Activated CD4-positive, alpha-beta T cell treated with anti-CD3 and anti-CD28 coated beads, Interleukin-2, amount 50 U/mL, for 24 hours (primary cell): ENCODE measurements at regions not wholly inside any gene's neighbourhood (a gene's known extent, or its start where the extent isn't known, plus 50 kb on each side); places are given as distances from the start of the nearest gene placed in this dataset.
"Not testable (repeated sequence)": the region's sequence is repeated elsewhere in the genome, so short reads cannot be mapped to it uniquely, and the experiment has no call there.

Experiments
- DNase-seq, 2 donors: peaks; one replicate each; pipeline ENCODE4 v3.0.0-alpha.2; 2020; ENCODE audit warnings: low read depth in 1 of 2, low spot score in 1 of 2

DNA sequence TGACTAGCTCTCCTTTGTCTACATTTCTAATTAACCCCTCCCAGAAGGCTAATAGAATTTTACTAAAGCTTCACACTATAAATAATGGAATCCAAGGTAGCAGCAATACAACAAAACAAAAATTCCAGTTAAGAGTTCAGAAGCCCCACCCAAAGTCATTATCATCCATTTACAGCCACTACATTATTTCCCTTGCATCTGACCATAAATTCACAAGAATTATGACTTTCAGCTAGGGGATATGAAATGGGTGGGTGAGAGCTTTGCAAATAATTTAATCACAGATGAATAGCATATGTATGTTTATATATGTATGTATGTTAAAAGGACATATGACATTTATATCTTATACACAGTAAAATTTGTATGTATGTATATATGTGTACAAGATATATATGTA is 65.3 kb upstream of the PTGDR start:
- no peak for DNase-seq

DNA sequence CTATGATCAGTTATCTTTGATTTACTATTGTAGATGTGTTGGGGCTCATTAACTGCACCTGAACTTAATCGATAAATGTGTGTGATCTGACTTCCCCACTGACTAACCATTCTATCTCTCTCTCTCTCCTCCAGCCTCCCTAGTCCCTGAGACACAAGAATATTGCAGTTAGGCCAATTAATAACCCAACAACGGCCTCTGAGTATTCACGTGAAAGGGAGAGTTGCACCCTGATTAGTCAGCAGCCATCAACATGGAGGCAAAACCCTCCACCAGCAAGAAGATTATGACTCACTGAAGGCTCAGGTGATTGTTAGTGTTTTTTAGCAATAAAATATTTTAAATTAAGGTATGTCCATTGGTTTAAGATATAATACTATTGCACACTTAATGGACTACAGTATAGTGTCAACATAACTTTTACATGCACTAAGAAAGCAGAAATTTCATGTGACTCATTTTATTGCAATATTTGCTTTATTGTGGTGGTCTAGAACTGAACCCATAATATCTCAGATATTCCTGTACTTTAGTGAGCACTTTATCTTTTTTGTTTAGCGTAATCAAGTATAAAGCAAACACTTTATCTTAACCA is 77.1 kb upstream of the PTGDR start:
- DNase-seq, result no peak

DNA sequence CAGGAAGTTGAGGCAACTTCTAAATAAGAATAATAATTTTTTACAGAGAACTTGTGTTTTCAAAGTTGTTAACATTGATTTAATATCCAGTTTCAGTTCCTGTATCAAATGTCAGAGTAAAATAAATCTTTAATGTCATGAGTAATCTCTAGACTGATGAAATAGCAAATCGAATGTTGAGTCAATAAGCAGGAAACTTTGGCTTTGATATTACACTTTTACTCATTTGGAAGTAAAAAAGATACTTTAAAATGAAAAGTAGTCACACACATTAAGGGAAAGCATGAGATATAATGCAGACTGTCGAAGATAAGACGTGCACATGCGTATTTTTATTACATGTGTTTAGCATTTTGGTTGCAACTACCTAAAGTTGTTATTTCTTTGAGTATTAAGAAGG is 78.2 kb upstream of the PTGDR start:
- DNase-seq, result no peak

DNA sequence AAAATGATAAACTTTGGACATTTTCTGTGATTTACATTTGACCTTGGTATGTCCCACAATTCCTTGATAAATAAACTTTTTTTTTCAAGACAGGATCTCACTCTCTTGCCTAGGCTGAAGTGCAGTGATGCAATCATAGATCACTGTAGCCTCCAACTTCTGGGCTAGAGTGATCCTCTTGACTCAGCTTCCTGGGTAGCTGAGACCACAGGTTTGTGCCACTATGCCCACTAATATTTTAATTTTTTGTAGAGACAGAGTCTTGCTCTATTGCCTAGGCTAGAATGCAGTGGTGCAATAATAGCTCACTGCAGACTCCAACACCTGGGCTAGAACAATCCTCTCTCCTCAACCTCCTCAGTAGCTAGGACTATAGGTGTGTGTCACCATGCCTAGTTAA is 79.1 kb upstream of the PTGDR start:
- DNase-seq, result no peak

DNA sequence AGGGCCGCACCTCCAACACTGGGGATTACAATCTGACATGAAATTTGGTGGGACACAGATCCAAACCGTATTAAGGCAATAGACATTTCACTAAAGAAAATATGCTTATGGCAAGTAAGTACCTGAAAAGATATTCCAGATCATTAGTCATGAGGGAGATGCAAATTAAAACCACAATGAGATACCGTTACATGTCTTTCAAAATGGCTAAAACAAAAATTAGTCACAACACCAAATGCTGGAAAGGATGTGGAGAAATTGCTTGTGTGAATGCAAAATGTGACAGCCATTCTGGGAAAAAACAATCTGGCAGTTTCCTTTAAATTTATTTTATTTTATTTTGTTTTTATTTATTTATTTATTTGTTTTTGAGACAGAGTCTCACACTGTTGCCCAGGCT is 82.3 kb upstream of the PTGDR start:
- no peak for DNase-seq

DNA sequence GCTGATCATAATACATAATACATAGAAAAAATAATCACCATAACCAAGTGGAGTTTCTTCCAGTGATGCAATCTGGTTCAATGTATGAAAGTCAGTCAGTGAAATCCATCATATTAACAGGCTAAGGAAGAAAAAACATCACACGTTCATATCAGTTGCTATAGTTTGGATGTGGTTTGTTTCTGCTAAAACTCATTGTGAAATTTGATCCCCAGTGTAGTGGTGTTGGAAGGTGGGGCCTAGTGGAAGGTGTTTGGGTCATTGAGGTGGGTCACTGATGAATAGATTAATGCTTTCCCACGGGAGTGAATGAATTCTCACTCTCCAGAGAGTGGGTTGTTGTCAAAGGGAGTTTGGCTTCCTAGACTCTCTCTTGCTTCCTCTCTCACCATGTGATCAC is 84.6 kb upstream of the PTGDR start:
- no peak for DNase-seq

DNA sequence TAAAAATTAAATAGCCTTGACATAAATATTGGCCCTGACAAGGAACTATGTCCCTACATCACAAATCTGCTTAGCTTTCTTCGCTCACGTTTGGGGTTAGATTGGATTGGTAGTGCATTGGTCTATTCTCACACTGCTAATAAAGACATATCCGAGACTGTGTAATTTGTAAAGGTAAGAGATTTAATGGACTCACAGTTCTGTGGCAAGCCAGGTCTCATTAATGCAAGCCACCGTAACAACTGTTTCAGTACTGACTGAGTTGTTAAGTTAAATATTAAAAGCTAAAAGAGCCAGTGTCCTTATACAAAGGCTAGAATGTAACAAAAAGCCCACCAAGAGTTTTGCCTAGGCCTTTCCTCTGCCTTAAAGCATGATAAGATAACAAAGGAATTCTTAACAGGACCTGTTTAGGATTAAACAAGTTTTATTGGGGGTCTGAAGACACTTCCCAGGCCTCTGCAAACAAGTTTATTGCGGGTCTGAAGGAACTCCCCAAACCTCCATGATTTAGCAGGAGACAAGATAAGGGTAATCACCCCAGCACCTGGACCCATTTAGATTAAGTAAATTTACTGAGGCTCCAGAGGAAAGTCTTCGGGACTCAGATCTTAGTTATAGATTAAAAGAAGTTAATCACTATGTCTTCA is 88.2 kb upstream of the PTGDR start:
- DNase-seq, result no peak

DNA sequence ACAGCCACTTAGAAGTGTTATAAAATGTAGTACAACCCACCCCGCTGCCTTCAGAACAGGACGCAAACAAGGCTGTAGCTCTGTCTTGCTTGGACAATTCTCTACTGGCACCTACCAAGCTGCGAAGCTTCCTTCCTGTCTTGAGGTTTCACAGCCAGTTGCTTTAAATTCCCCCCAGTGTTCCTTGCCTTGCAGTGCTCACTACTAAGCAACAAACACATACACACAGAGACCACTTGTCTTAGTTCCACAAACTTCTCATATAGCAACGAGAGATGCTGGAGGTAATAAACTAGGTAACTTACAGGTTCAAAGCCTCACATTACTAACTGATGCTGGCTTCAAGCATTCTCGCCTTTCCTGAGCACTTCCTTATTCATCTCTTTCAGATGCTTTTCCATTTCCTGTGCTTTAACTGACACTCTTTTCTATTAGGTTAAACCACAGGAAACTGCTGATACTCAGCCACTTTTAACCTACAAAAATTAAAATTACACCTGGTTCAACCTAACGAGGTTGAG is 91.5 kb upstream of the PTGDR start:
- DNase-seq, result peak in 1 of 2 donors; percentile 2

DNA sequence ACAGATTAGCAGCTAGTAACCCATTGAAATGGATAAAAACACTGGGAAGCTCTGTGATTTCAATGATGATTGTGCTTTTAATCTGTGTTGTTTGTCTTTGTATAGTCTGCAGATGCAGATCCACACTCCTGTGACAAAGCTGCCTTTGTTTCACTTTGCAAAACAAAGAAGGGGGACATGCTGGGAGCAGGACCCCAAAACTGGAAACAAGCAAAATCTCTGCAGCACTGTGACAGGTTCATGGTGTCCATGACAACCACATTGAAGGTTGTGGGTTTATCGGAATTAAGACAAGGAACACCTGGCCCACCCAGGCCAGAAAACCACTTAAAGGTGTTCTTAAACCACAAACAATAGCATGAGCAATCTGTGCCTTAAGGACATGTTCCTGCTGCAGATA is 95.6 kb upstream of the PTGDR start:
- not testable (repeated sequence) for DNase-seq

DNA sequence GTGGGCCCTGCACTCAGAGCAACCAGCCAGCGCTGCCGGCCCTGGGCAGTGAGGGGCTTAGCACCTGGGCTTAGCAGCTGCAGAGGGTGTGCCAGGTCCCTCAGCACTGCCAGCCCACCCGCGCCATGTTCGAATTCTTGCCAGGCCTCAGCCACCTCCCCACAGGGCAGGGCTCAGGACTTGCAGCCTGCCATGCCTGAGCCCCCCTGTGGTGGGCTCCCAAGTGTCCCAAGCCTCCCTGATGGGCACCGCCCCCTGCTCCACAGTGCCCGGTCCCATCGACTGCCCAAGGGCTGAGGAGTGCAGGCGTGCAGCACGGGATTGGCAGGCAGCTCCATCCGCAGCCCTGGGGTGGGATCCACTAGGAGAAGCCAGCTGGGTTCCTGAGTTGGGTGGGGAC is 98.0 kb upstream of the NID2 start:
- no peak for DNase-seq

DNA sequence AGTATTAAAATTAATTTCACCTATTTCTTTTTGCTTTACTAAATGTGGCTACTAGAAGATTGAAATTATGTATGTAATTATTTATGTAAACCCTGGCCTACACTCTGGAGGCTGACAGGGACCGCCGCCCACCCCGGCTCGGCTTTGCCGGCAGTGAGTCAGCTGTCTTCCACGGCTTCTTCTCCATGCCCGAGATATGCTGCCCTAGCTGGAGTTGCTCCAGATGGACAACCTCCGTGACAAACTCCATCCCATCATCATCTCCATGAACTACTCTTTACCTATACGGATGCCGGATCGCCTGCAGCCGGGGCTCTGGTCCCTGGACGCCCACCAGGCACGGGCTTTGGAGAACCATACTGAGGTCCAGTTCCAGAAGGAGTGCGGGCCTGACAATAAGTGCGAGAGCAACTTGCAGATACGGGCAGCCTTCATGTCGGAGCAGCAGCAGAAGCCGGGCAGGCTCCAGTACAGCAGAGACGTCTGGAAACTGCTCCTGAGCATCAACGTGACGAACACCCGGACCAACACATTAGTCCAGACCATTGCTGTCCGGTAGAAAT is 86.9 kb upstream of the NID2 start:
- no peak for DNase-seq

DNA sequence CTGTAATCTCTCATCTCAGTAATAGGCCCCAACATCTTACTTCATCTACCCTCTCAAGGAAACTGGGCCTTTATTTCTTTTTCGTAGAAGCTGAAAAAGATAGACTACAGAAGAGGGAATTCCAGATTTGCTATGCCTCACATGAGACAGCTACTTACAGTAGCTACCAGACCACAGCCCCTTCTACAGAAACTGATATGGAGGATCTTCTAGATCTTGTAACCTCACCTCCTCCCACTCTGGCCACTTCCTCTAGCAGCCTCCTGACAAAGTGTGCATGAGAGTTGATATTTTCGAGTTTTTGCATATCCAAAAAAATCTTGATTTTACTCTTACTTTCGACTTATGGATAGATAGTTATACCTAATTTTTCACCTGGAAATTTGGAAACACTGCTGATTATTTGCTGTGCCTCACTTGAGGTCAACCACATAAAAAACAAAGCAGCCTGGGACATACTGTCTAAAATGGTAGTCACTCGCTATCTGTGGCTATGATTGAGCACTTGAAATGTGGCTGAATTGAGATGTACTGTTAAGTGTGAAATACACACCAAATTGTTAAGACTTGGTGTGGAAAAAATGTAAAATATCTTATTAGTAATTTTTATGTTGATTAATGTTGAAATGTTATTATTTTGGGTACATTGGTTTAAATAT is 86.3 kb upstream of the NID2 start:
- no peak for DNase-seq

DNA sequence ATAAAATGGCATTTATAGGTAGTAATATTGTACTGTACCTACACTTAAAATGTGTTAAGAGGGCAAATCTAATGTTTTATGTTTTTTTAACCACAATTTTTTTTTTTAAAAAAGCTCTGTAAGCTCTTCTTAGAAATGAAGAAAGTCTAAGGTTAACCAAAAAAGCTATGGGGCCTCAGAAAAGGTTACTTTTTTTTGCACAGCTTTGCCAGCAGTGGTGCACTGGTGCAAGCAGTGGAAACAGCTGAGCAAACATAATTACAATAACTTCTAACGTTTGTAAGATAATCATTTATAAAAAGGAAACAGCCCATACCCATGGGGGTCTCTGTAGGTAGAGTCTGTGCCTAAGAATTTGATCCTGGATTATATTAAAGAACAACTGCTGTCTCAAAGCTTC is 85.1 kb upstream of the NID2 start:
- no peak for DNase-seq

DNA sequence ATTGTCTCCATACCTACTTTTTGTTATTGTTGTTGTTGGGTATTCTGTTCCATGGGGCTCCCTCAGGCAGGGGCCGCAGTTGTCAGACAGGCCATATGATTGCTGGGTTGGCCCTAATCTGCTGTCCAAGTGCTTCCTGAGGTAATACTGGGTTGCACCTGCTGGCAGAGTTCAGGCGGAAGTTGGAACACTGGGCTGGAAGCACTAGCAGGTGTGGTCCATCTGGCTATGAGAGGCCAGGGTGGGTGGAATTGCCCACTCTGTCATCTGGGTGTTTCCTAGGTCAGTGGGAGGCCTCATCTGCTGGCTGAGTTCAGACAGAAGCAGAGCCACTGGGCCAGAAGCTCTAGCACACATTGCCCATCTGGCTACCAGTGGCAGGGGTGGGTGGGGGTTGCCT is 81.3 kb upstream of the NID2 start:
- no peak for DNase-seq

DNA sequence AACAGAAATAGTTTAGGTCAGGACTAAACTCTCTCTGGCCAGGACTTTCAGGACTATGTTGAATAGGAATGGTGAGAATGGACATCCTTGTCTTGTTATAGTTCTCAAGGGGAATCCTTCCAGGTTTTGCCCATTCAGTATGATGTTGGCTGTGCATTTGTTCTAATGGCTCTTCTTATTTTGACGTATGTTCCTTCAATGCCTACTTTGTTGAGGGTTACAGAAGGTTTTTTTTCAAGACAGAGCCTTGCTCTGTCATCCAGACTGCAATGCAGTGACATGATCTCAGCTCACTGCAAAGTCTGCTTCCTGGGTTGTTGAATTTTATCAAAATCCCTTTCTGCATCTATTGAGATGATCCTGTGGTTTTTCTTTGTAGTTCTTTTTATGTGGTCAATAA is 79.5 kb upstream of the NID2 start:
- no peak for DNase-seq

DNA sequence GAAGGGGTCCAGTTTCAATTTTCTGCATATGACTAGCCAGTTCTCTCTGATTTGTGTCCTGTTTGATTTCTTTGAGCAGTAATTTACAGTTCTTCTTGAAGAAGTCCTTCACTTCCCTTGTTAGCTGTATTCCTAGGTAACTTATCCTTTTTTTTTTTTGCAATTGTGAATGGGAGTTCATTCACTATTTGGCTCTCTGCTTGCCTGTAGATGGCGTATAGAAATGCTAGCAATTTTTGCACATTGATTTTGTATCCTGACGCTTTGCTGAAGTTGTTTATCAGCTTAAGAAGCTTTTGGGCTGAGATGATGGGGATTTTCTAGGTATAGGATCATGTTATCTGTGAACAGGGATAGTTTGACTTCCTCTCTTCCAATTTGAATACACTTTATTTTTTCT is 77.6 kb upstream of the NID2 start:
- DNase-seq, result no peak

DNA sequence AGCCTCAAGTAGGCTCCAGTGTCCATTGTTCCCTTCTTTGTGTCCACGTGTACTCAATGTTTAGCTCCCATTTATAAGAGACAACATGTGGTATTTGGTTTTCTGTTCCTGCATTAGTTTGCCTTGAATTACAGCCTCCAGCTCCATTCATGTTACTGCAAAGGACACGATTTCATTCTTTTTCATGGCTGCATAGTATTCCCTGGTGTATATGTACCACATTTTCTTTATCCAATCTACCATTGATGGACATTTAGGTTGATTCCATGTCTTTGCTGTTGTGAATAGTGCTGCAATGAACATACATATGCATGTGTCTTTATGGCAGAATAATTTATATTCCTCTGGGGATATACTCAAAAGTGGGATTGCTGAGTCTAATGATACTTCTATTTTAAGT is 75.2 kb upstream of the NID2 start:
- DNase-seq, result not testable (repeated sequence)

DNA sequence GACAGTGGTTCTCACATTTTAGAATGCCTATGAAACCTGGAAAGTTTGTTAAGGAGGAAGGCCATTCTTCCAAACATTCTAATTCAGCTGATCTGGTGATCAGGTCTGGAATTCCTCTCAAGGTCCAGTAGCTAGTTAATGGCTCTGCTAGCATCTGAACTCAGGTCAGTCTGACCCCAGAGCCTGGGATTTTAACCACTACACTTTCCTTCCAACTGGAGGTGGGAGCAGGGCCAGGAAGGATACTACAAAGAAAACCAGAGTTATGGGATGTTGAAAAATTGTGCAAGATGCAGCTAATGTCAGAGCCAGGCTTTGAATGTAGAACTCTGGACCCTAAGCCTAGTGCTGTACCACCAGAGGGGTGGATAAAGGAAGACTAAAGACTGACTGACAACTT is 73.6 kb upstream of the NID2 start:
- DNase-seq, result no peak

DNA sequence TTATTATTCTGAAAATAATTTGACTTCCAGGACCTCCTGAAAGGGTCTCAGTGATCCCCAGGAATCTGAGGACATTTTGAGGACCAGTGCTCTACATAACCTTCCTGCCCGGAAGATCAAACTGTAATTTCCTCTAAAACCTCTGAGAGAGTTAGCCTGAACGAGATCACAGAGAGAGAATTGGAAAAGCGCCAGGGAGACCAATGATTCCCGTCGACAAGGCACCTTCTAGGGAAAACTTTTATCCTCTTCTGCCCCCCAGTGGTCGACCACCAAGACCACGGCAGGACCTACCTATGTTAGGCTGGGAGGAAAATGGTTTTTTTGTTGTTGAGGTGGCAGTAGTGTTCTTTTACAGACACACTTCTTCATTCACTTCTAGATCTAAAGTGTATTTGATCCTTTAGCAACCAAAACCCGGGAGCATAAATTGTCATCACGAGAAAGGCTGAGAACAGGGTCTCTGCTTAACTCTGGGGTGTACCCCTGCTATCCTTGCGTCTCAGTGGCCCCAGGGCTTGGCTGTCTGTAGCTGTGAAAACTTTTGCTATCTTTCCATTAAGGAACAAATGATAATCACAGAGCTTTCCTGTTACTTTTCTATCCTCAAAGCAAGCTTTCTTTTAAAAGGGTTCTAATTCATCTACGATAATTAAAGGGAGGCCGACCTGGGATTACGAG is 62.9 kb upstream of the NID2 start:
- DNase-seq, result peak in 1 of 2 donors; percentile 55

DNA sequence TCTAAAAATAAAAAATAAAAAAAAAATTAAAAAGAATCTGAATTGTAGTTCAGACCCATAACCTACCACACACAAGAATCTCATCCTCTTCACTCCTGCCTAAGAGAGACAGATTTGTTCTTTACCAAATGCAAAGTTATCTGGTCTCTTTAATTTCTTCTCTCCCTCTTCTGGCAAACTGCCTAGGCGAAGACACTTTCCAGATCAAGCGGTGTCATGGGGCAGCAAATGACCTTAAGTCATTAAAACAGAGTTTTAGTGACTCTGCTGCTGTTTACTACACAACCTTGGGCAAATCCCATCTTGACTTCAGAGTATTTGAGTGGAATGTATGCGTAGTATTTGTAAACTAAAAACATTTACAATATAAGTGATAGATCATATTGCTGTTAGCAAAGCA is 60.9 kb upstream of the NID2 start:
- DNase-seq, result no peak

DNA sequence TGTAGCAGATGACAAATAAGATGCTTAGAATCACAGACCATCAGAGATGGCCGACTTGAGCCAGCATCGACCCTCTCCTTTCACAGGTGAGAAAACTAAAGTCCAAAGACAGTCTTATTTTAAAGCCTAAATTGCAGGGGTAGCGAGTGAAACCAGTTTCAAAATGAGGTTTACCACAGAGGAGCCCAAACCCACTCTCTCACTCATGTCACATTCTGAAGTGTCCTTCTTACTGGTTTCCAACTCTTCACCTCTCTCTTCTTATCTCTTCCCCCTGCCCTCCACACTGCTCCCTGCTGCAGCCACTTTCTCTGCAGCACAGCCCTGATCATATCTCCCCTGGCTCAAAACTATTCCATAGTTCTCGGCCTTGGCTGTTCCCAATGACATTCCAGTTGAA is 57.0 kb upstream of the NID2 start:
- no peak for DNase-seq
